Endodermal cell (in vitro differentiated cells): ENCODE measurements at regions not wholly inside any gene's neighbourhood (a gene's known extent, or its start where the extent isn't known, plus 50 kb on each side); places are given as distances from the start of the nearest gene placed in this dataset.

Source experiments
- DNase-seq: peaks from one replicate; pipeline ENCODE4 v3.0.0-alpha.2; 2017
- H3K27ac ChIP-seq: 2 replicates; pipeline ENCODE4 v1.5.1; 2013; ENCODE audit warnings: mild to moderate bottlenecking, low read depth, low read length, moderate library complexity
- H3K27me3 ChIP-seq: 2 replicates; pipeline ENCODE4 v1.6.1; 2013; ENCODE audit warnings: mild to moderate bottlenecking, low read length, moderate library complexity; ENCODE audit not compliant: insufficient read depth, control insufficient read depth, poor library complexity, severe bottlenecking
- H3K36me3 ChIP-seq: 2 replicates; pipeline ENCODE4 v1.7.0; 2013; ENCODE audit warnings: mild to moderate bottlenecking, low read length, moderate library complexity; ENCODE audit not compliant: control insufficient read depth, insufficient read depth
- H3K4me1 ChIP-seq: one replicate; pipeline ENCODE4 v1.7.0; 2013; ENCODE audit warnings: low read length; ENCODE audit not compliant: control insufficient read depth, insufficient read depth
- H3K4me3 ChIP-seq: 2 replicates; pipeline ENCODE4 v1.5.1; 2013; ENCODE audit warnings: mild to moderate bottlenecking, low read length, moderate library complexity
- H3K9ac ChIP-seq: 2 replicates; pipeline ENCODE4 v1.6.1; 2013; ENCODE audit warnings: mild to moderate bottlenecking, low read length, moderate library complexity; ENCODE audit not compliant: poor library complexity, severe bottlenecking; ENCODE audit errors: extremely low read depth
- H3K9me3 ChIP-seq: 2 replicates; pipeline ENCODE4 v1.6.1; 2013; ENCODE audit warnings: mild to moderate bottlenecking, low read length, moderate library complexity; ENCODE audit not compliant: control insufficient read depth
- H3K27ac Mint-ChIP-seq: 2 replicates; pipeline ENCODE4 v1.8.0; 2020; ENCODE audit warnings: mixed read lengths
- H3K27me3 Mint-ChIP-seq: 2 replicates; pipeline ENCODE4 v1.8.0; 2021; ENCODE audit warnings: mild to moderate bottlenecking, mixed read lengths; ENCODE audit not compliant: insufficient read depth
- H3K36me3 Mint-ChIP-seq: 2 replicates; pipeline ENCODE4 v1.8.0; 2020; ENCODE audit warnings: low read depth, mixed read lengths
- H3K4me1 Mint-ChIP-seq: 2 replicates; pipeline ENCODE4 v1.8.0; 2020; ENCODE audit warnings: mixed read lengths
- H3K4me3 Mint-ChIP-seq: 2 replicates; pipeline ENCODE4 v1.8.0; 2020; ENCODE audit warnings: mild to moderate bottlenecking, moderate library complexity, mixed read lengths
- H3K9me3 Mint-ChIP-seq: 2 replicates; pipeline ENCODE4 v1.8.0; 2020; ENCODE audit warnings: mild to moderate bottlenecking, mixed read lengths
- CTCF ChIP-seq: fragments of 200-600 bp; sonication (generic); conservative IDR thresholded peaks from 2 replicates; pipeline ENCODE4 v1.5.0; 2021; ENCODE audit warnings: antibody characterized with exemption, mild to moderate bottlenecking
- WGBS, 2 experiments: methylation state at CpG; one replicate each; pipeline versions ENCODE4 v1.1.5 to v1.1.7; 2013; ENCODE audit warnings: missing lambda C conversion rate in 2 of 2, mixed read lengths in 1 of 2; ENCODE audit not compliant: insufficient coverage in 1 of 2, insufficient read length in 1 of 2; 5-methylcytosine and 5-hydroxymethylcytosine counted together

DNA sequence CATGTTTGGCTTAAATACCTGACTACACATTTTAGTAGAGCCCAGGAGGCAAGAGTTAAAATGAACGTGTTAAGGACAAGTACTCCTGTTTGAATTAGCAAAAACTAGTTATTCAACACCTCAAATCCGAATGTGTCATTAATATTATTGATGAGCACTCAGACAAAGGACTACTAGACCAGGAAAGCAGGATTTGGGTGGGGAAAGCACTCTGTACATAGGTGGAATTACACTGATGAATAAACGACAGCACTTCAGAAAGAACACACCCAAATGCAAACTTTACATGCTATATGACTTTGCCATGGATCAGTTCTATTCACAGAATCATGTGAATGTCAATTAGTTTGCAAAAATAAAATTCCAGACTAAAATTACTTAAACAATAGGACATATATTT is 95.1 kb upstream of the CAV2 start:
- Histone ChIP-seq H3K4me1 (peaks cover 6% of the 10 kb centered on the region), H3K36me3 (no peaks in the 10 kb centered on the region), H3K27ac (no peak overlapping the region), H3K9me3 (no peaks in the 10 kb centered on the region), H3K9ac (no peak overlapping the region), H3K27me3 (no peaks in the 10 kb centered on the region), H3K4me3 (no peak overlapping the region)
- 90 to 92% methylated on average over 2 to 3 of the region's 3 CpGs for WGBS, 2 experiments
- Mint-ChIP-seq H3K27me3 (no peaks in the 10 kb centered on the region), H3K36me3 (peaks cover 3% of the 10 kb centered on the region), H3K4me3 (no peak overlapping the region), H3K27ac (no peak overlapping the region), H3K4me1 (peaks cover 12% of the 10 kb centered on the region), H3K9me3 (peaks cover 8% of the 10 kb centered on the region)
- DNase-seq, result no peak
- TF ChIP-seq CTCF, result no peak

DNA sequence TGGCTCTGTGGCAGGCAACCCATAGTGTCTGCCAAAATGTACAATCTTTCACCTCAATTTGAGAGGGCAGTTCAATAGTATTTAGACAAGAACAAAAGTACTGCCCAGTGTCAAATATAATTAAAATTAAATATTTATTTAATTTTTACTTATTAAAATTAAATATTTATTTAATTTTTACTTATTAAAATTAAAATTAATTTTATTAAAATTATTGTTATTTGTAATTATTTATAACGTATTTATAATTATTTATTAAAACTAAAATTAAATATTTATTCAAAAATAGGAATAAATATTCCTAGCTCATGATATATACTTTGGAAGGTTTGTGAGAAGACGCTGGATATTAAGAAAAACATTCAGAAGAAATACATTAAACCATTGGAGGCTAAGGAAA is 93.7 kb upstream of the CAV2 start:
- no peaks in the 10 kb centered on the region for H3K27me3 ChIP-seq
- no peak overlapping the region for H3K4me3 ChIP-seq
- H3K9ac ChIP-seq, result no peak overlapping the region
- H3K27ac ChIP-seq, result no peak overlapping the region
- peaks cover 3% of the 10 kb centered on the region for H3K36me3 Mint-ChIP-seq
- H3K36me3 ChIP-seq, result no peaks in the 10 kb centered on the region
- no peak for DNase-seq
- H3K27ac Mint-ChIP-seq, result no peak overlapping the region
- peaks cover 10% of the 10 kb centered on the region for H3K9me3 Mint-ChIP-seq
- no peak overlapping the region for H3K4me3 Mint-ChIP-seq
- H3K4me1 ChIP-seq, result no peaks in the 10 kb centered on the region
- H3K9me3 ChIP-seq, result no peaks in the 10 kb centered on the region
- H3K27me3 Mint-ChIP-seq, result no peaks in the 10 kb centered on the region
- no peak for TF ChIP-seq CTCF
- WGBS, 2 experiments, result 100% methylated on average over 1 of the region's 2 CpGs; no CpG with 5 or more reads in 1 of the 2 experiments
- peaks cover 9% of the 10 kb centered on the region for H3K4me1 Mint-ChIP-seq

DNA sequence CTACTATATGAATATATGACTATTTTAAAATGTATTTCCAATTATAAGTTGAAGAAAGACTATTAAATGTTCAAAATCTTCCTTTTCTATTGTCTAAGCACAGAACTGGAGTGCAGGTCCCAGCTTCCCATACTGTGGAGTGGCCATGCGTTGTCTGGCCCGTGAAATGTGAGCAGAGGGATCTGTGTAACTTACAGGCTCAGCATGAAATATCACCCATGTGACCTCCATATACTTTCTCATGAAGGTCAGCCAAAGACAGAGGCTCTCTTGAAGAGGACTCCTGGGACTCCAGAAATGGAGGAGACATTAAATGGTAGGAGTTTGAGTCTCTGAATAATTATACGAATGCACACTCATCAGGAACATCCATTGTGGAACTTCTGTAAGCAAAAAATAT is 92.4 kb upstream of the CAV2 start:
- Mint-ChIP-seq H3K9me3 (peaks cover 10% of the 10 kb centered on the region), H3K36me3 (peaks cover 3% of the 10 kb centered on the region), H3K27me3 (no peaks in the 10 kb centered on the region), H3K27ac (no peak overlapping the region), H3K4me1 (peaks cover 9% of the 10 kb centered on the region), H3K4me3 (no peak overlapping the region)
- no peaks in the 10 kb centered on the region for H3K4me1 ChIP-seq
- no peaks in the 10 kb centered on the region for H3K9me3 ChIP-seq
- no peak overlapping the region for H3K9ac ChIP-seq
- 92 to 94% methylated on average over 2 to 3 of the region's 3 CpGs for WGBS, 2 experiments
- H3K27ac ChIP-seq, result no peak overlapping the region
- TF ChIP-seq CTCF, result no peak
- DNase-seq, result no peak
- H3K4me3 ChIP-seq, result no peak overlapping the region
- H3K36me3 ChIP-seq, result no peaks in the 10 kb centered on the region
- H3K27me3 ChIP-seq, result no peaks in the 10 kb centered on the region
